DND-41 (cell line): ENCODE measurements at regions not wholly inside any gene's neighbourhood (a gene's known extent, or its start where the extent isn't known, plus 50 kb on each side); places are given as distances from the start of the nearest gene placed in this dataset.

Experiments used
- ATAC-seq: fragments of 200-7000 bp; cut with Tn5 transposase; 3 replicates; pipeline ENCODE4 v1.9.1; 2021; ENCODE audit warnings: low read depth; ENCODE audit not compliant: insufficient read depth
- DNase-seq: peaks from one replicate; pipeline ENCODE4 v3.0.0-alpha.2; 2020
- H2AFZ ChIP-seq: 2 replicates; pipeline ENCODE4 v1.6.0; 2012; ENCODE audit warnings: low read depth, low read length
- H3K27ac ChIP-seq: 2 replicates; pipeline ENCODE4 v1.5.1; 2012; ENCODE audit warnings: low read length, inconsistent platforms
- H3K27me3 ChIP-seq: fragments of 200-600 bp; sonication (generic); 2 replicates; pipeline ENCODE4 v1.6.0; 2012; ENCODE audit warnings: low read length, mild to moderate bottlenecking, inconsistent platforms; ENCODE audit not compliant: insufficient read depth, poor library complexity
- H3K36me3 ChIP-seq: 2 replicates; pipeline ENCODE4 v1.5.1; 2012; ENCODE audit warnings: low read length, inconsistent platforms; ENCODE audit not compliant: insufficient read depth
- H3K4me1 ChIP-seq: 2 replicates; pipeline ENCODE4 v1.5.1; 2012; ENCODE audit warnings: mild to moderate bottlenecking, low read length; ENCODE audit not compliant: insufficient read depth
- H3K4me2 ChIP-seq: 2 replicates; pipeline ENCODE4 v1.6.0; 2012; ENCODE audit warnings: mild to moderate bottlenecking, moderate library complexity, low read length, inconsistent platforms; ENCODE audit not compliant: insufficient read depth
- H3K4me3 ChIP-seq, 2 experiments: fragments of 200-600 bp in 1 of 2; shearing (Covaris generic) in 1 of 2; 2 replicates each; pipeline ENCODE4 v1.5.1; 2012 to 2016; ENCODE audit warnings: inconsistent platforms in 2 of 2, low read length in 2 of 2, mild to moderate bottlenecking in 2 of 2, low read depth in 1 of 2, moderate library complexity in 1 of 2
- H3K79me2 ChIP-seq: 2 replicates; pipeline ENCODE4 v1.6.0; 2012; ENCODE audit warnings: low read length, inconsistent platforms; ENCODE audit not compliant: insufficient read depth
- H3K9ac ChIP-seq: 2 replicates; pipeline ENCODE4 v1.6.0; 2012; ENCODE audit warnings: low read depth, mild to moderate bottlenecking, inconsistent platforms, low read length, moderate library complexity
- H3K9me3 ChIP-seq: 2 replicates; pipeline ENCODE4 v1.5.1; 2012; ENCODE audit warnings: low read length, moderate library complexity, mild to moderate bottlenecking, inconsistent platforms; ENCODE audit not compliant: insufficient read depth, severe bottlenecking
- H4K20me1 ChIP-seq: 2 replicates; pipeline ENCODE4 v1.6.0; 2012; ENCODE audit warnings: low read length; ENCODE audit not compliant: insufficient read depth
- CTCF ChIP-seq: IDR thresholded peaks from 2 replicates; pipeline ENCODE4 v1.5.1; 2012; ENCODE audit warnings: borderline replicate concordance, low read length, moderate library complexity, mild to moderate bottlenecking; ENCODE audit not compliant: poor library complexity, severe bottlenecking; ENCODE audit errors: extremely low read depth
- EZH2 ChIP-seq: IDR thresholded peaks from 3 replicates; pipeline ENCODE4 v1.6.1; 2012; ENCODE audit warnings: borderline replicate concordance, low read depth, mild to moderate bottlenecking, moderate library complexity, low read length, inconsistent platforms; ENCODE audit not compliant: severe bottlenecking

- no peak overlapping the region for H3K27ac ChIP-seq
- no peaks in the 10 kb centered on the region for H3K36me3 ChIP-seq
- no peak for DNase-seq
Measured at GRCh38 chr10:36141856-36142560, 499.9 kb upstream of the FZD8 start.

GRCh38 chr10:36129051-36129450 lies 487.0 kb upstream of the FZD8 start:
- H3K9ac ChIP-seq = no peak overlapping the region
- no peaks in the 10 kb centered on the region for H3K9me3 ChIP-seq
- no peaks in the 10 kb centered on the region for H3K79me2 ChIP-seq
- H3K27ac ChIP-seq = no peak overlapping the region
- no peaks in the 10 kb centered on the region for H3K4me1 ChIP-seq
- no peak overlapping the region for H2AFZ ChIP-seq
- TF ChIP-seq EZH2 (no peak), CTCF (no peak)
- no peak for ATAC-seq
- H3K27me3 ChIP-seq = no peaks in the 10 kb centered on the region
- H3K36me3 ChIP-seq = no peaks in the 10 kb centered on the region
- H4K20me1 ChIP-seq = no peaks in the 10 kb centered on the region
- H3K4me2 ChIP-seq = no peak overlapping the region
- DNase-seq = no peak
- H3K4me3 ChIP-seq = no peak overlapping the region

More at GRCh38 chr10:36141856-36142560, 499.9 kb upstream of the FZD8 start:
- Histone ChIP-seq H3K79me2 (no peaks in the 10 kb centered on the region), H2AFZ (peak overlapping the region; percentile 43; the same call in 1 of the 2 replicates), H3K9me3 (no peaks in the 10 kb centered on the region), H3K4me1 (no peaks in the 10 kb centered on the region), H3K4me2 (no peak overlapping the region), H3K27me3 (no peaks in the 10 kb centered on the region), H4K20me1 (no peaks in the 10 kb centered on the region), H3K4me3 (no peak overlapping the region), H3K9ac (no peak overlapping the region)
- no peak for TF ChIP-seq CTCF
- TF ChIP-seq EZH2 = no peak
- ATAC-seq = no peak

- Histone ChIP-seq H3K27ac (no peak overlapping the region), H3K79me2 (no peaks in the 10 kb centered on the region), H3K9ac (no peak overlapping the region), H3K9me3 (no peaks in the 10 kb centered on the region), H3K27me3 (no peaks in the 10 kb centered on the region), H3K4me3 (no peak overlapping the region), H4K20me1 (no peaks in the 10 kb centered on the region), H3K4me1 (no peaks in the 10 kb centered on the region), H2AFZ (no peak overlapping the region), H3K36me3 (no peaks in the 10 kb centered on the region), H3K4me2 (no peak overlapping the region)
- TF ChIP-seq CTCF = no peak
- TF ChIP-seq EZH2 = no peak
- ATAC-seq = no peak
- DNase-seq = no peak
Measured at GRCh38 chr10:36126076-36126475, 484.0 kb upstream of the FZD8 start.

- no peak overlapping the region for H3K9ac ChIP-seq
- H3K36me3 ChIP-seq = no peaks in the 10 kb centered on the region
- ATAC-seq = no peak
- no peak overlapping the region for H3K4me2 ChIP-seq
- H3K4me3 ChIP-seq = no peak overlapping the region
- no peaks in the 10 kb centered on the region for H3K4me1 ChIP-seq
- no peak overlapping the region for H3K27ac ChIP-seq
- no peaks in the 10 kb centered on the region for H3K27me3 ChIP-seq
- TF ChIP-seq EZH2 (no peak), CTCF (no peak)
- no peaks in the 10 kb centered on the region for H3K9me3 ChIP-seq
- no peak for DNase-seq
- H4K20me1 ChIP-seq = no peaks in the 10 kb centered on the region
- H3K79me2 ChIP-seq = no peaks in the 10 kb centered on the region
- H2AFZ ChIP-seq = no peak overlapping the region
Measured at GRCh38 chr10:36119455-36119854, 477.4 kb upstream of the FZD8 start.
